ENCODE measurements at regions not wholly inside any gene's neighbourhood (a gene's known extent, or its start where the extent isn't known, plus 50 kb on each side); places are given as distances from the start of the nearest gene placed in this dataset.

- H3K27me3 Mint-ChIP-seq (ENCODE audit: unreplicated experiment), result no peaks in the 10 kb centered on the region
- no peaks in the 10 kb centered on the region for H3K9me3 Mint-ChIP-seq (ENCODE audit: unreplicated experiment)
- H3K4me3 Mint-ChIP-seq (ENCODE audit: unreplicated experiment), result no peak overlapping the region
- DNase-seq, result no peak
- H3K36me3 Mint-ChIP-seq (ENCODE audit: unreplicated experiment), result no peaks in the 10 kb centered on the region
- no peak overlapping the region for H3K27ac Mint-ChIP-seq (ENCODE audit: unreplicated experiment)
- H3K4me1 Mint-ChIP-seq (ENCODE audit: low read depth, unreplicated experiment), result no peaks in the 10 kb centered on the region
- no peak for TF ChIP-seq CTCF (IDR thresholded peaks at IDR 0.05; ENCODE audit: partially characterized antibody, unreplicated experiment)
These were observed 378.6 kb upstream of the CHRM2 start for GRCh38 chr7:136489808-136490207.

- no peaks in the 10 kb centered on the region for H3K27me3 Mint-ChIP-seq (ENCODE audit: unreplicated experiment)
- no peaks in the 10 kb centered on the region for H3K9me3 Mint-ChIP-seq (ENCODE audit: unreplicated experiment)
- no peak overlapping the region for H3K27ac Mint-ChIP-seq (ENCODE audit: unreplicated experiment)
- no peaks in the 10 kb centered on the region for H3K36me3 Mint-ChIP-seq (ENCODE audit: unreplicated experiment)
- no peak for TF ChIP-seq CTCF (IDR thresholded peaks at IDR 0.05; ENCODE audit: partially characterized antibody, unreplicated experiment)
- DNase-seq, result no peak
- no peaks in the 10 kb centered on the region for H3K4me1 Mint-ChIP-seq (ENCODE audit: low read depth, unreplicated experiment)
- no peak overlapping the region for H3K4me3 Mint-ChIP-seq (ENCODE audit: unreplicated experiment)
These were observed 387.6 kb upstream of the CHRM2 start for GRCh38 chr7:136480901-136481300.

GRCh38 chr7:136479922-136480321, 388.5 kb upstream of the CHRM2 start:
- H3K36me3 Mint-ChIP-seq (ENCODE audit: unreplicated experiment), result no peaks in the 10 kb centered on the region
- H3K4me3 Mint-ChIP-seq (ENCODE audit: unreplicated experiment), result no peak overlapping the region
- no peaks in the 10 kb centered on the region for H3K27me3 Mint-ChIP-seq (ENCODE audit: unreplicated experiment)
- no peak for TF ChIP-seq CTCF (IDR thresholded peaks at IDR 0.05; ENCODE audit: partially characterized antibody, unreplicated experiment)
- no peaks in the 10 kb centered on the region for H3K4me1 Mint-ChIP-seq (ENCODE audit: low read depth, unreplicated experiment)
- no peak for DNase-seq
- no peaks in the 10 kb centered on the region for H3K9me3 Mint-ChIP-seq (ENCODE audit: unreplicated experiment)
- no peak overlapping the region for H3K27ac Mint-ChIP-seq (ENCODE audit: unreplicated experiment)

GRCh38 chr7:136470179-136470578, 398.3 kb upstream of the CHRM2 start:
- peaks cover 4% of the 10 kb centered on the region for H3K9me3 Mint-ChIP-seq (ENCODE audit: unreplicated experiment)
- H3K27ac Mint-ChIP-seq (ENCODE audit: unreplicated experiment), result no peak overlapping the region
- peaks cover 8% of the 10 kb centered on the region for H3K36me3 Mint-ChIP-seq (ENCODE audit: unreplicated experiment)
- no peak for DNase-seq
- no peak for TF ChIP-seq CTCF (IDR thresholded peaks at IDR 0.05; ENCODE audit: partially characterized antibody, unreplicated experiment)
- no peaks in the 10 kb centered on the region for H3K4me1 Mint-ChIP-seq (ENCODE audit: low read depth, unreplicated experiment)
- no peak overlapping the region for H3K4me3 Mint-ChIP-seq (ENCODE audit: unreplicated experiment)
- no peaks in the 10 kb centered on the region for H3K27me3 Mint-ChIP-seq (ENCODE audit: unreplicated experiment)

GRCh38 chr7:136452949-136453348, 415.5 kb upstream of the CHRM2 start:
- Mint-ChIP-seq H3K36me3 (ENCODE audit: unreplicated experiment) (no peaks in the 10 kb centered on the region), H3K4me1 (ENCODE audit: low read depth, unreplicated experiment) (no peaks in the 10 kb centered on the region), H3K9me3 (ENCODE audit: unreplicated experiment) (no peaks in the 10 kb centered on the region), H3K4me3 (ENCODE audit: unreplicated experiment) (no peak overlapping the region), H3K27ac (ENCODE audit: unreplicated experiment) (no peak overlapping the region), H3K27me3 (ENCODE audit: unreplicated experiment) (no peaks in the 10 kb centered on the region)
- no peak for DNase-seq
- TF ChIP-seq CTCF (IDR thresholded peaks at IDR 0.05; ENCODE audit: partially characterized antibody, unreplicated experiment), result no peak

Measured in glutamatergic neuron (in vitro differentiated cells).